ENCODE measurements at regions not wholly inside any gene's neighbourhood (a gene's known extent, or its start where the extent isn't known, plus 50 kb on each side); places are given as distances from the start of the nearest gene placed in this dataset.

DNA sequence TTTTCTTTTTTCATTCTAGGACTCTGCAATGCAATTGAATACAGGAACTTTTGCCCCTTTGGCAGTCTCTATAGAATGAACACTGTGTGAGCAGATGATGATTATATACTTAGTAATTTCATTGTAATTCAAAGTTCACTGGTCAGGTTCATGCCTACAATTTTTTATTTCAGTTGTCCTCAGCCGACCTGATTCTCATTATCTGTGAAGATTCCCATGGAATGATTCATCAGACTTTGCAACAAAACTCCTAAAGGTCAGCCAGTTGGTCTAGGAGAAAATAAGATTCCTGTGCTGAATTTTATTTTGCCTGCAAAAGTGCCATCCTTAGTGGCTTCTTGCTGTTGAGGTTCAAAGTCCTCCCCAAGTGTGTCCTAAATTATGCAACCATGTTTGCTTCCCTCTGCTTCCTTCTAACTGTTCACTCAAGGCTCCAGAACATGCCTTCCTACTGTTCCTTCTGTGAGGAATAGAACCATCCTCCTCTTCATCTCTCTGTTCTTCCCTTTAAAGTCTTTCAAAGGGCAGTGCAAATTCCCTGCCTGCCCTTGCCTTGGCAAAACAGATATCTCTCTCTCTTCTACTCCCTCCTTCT, 194.2 kb upstream of the CNR1 start:
- Histone ChIP-seq H3K4me3 (ENCODE audit: low read length in 2 of 2) (no peak overlapping the region), H3K23ac (ENCODE audit: low read depth, low read length, poor library complexity) (no peak overlapping the region), H3K9me3 (replicated peaks in 1 of 2; ENCODE audit: control insufficient read depth in 2 of 2, insufficient read depth in 1 of 2, low read depth in 1 of 2, low read length in 2 of 2) (no peaks in the 10 kb centered on the region), H2BK12ac (ENCODE audit: low read length) (no peak overlapping the region), H3K18ac (ENCODE audit: low read length) (no peak overlapping the region), H3K27ac (replicated peaks; ENCODE audit: low read length) (no peak overlapping the region), H3K9ac (ENCODE audit: low read depth, low read length, poor library complexity) (no peak overlapping the region), H3K14ac (ENCODE audit: low read length) (no peak overlapping the region), H2AK5ac (ENCODE audit: low read depth, low read length) (no peak overlapping the region), H3K36me3 (replicated peaks in 1 of 2; ENCODE audit: control insufficient read depth in 2 of 2, insufficient read depth in 2 of 2, low read length in 2 of 2) (no peaks in the 10 kb centered on the region), H3K79me1 (ENCODE audit: low read depth, low read length) (no peaks in the 10 kb centered on the region), H3K4me1 (ENCODE audit: control insufficient read depth in 2 of 2, insufficient read depth in 1 of 2, low read depth in 1 of 2, low read length in 2 of 2) (peaks cover 0 to 8% of the 10 kb centered on the region in 2 donors), H2BK120ac (ENCODE audit: low read depth, low read length) (no peak overlapping the region), H2AFZ (ENCODE audit: low read length) (no peak overlapping the region), H4K91ac (ENCODE audit: low read depth, low read length, poor library complexity) (no peak overlapping the region), H3K4me2 (ENCODE audit: insufficient read depth, low read length, poor library complexity, severe bottlenecking) (no peak overlapping the region), H2BK5ac (ENCODE audit: low read length) (no peak overlapping the region), H3K4ac (ENCODE audit: low read length) (no peak overlapping the region), H4K8ac (ENCODE audit: low read depth, low read length) (no peak overlapping the region), H3K27me3 (ENCODE audit: control insufficient read depth in 3 of 3, insufficient read depth in 3 of 3, low read depth in 1 of 3, low read length in 3 of 3) (no peaks in the 10 kb centered on the region), H2BK15ac (ENCODE audit: low read length) (no peak overlapping the region)
- DNase-seq (ENCODE audit: low spot score), result no peak
- WGBS, 2 donors (ENCODE audit: extremely low coverage in 2 of 2, insufficient read length in 2 of 2, insufficient replicate concordance in 1 of 2), result no CpG with 5 or more reads among the region's 1 CpG

DNA sequence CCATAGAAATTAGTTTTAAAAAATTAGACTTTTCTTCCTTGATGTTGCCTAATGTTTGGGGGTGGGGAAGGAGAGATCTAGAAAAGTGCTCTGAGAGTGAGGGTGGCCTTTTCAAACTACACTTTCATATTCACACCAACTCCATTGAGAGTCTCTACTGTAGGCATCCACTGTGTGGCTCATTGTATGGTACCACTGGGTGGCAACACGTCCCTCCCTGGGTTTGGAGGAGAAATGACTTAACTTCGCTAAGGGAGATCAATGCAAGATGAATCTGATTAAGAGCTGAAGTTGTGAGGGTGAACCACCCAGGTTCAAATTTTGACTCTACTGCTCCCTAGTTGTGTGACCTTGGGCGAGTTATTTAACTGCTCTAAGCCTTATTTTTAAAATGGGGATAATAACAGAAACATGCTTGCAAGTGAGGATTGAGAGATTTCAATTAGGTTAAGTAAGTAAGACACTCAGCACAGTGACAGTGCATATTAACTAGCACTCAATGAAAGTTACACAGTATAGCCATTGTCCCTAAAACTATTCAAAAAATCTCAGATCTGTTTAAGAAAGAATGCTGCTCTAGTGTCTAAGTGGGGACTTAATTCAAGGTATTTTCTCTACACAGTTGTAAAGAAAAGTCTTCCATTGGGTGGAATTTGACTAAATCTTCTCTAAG, 193.5 kb upstream of the CNR1 start:
- no peak for DNase-seq (ENCODE audit: low spot score)
- Histone ChIP-seq H2BK15ac (ENCODE audit: low read length) (no peak overlapping the region), H3K9me3 (replicated peaks in 1 of 2; ENCODE audit: control insufficient read depth in 2 of 2, insufficient read depth in 1 of 2, low read depth in 1 of 2, low read length in 2 of 2) (no peaks in the 10 kb centered on the region), H2BK120ac (ENCODE audit: low read depth, low read length) (no peak overlapping the region), H3K14ac (ENCODE audit: low read length) (no peak overlapping the region), H2AK5ac (ENCODE audit: low read depth, low read length) (no peak overlapping the region), H2BK5ac (ENCODE audit: low read length) (no peak overlapping the region), H3K4me1 (ENCODE audit: control insufficient read depth in 2 of 2, insufficient read depth in 1 of 2, low read depth in 1 of 2, low read length in 2 of 2) (peaks cover 0 to 8% of the 10 kb centered on the region in 2 donors), H3K4me3 (ENCODE audit: low read length in 2 of 2) (no peak overlapping the region), H3K18ac (ENCODE audit: low read length) (no peak overlapping the region), H3K79me1 (ENCODE audit: low read depth, low read length) (no peaks in the 10 kb centered on the region), H4K8ac (ENCODE audit: low read depth, low read length) (no peak overlapping the region), H3K27me3 (ENCODE audit: control insufficient read depth in 3 of 3, insufficient read depth in 3 of 3, low read depth in 1 of 3, low read length in 3 of 3) (no peaks in the 10 kb centered on the region), H2BK12ac (ENCODE audit: low read length) (no peak overlapping the region), H2AFZ (ENCODE audit: low read length) (no peak overlapping the region), H3K23ac (ENCODE audit: low read depth, low read length, poor library complexity) (no peak overlapping the region), H3K4me2 (ENCODE audit: insufficient read depth, low read length, poor library complexity, severe bottlenecking) (no peak overlapping the region), H3K27ac (replicated peaks; ENCODE audit: low read length) (no peak overlapping the region), H3K9ac (ENCODE audit: low read depth, low read length, poor library complexity) (no peak overlapping the region), H3K4ac (ENCODE audit: low read length) (no peak overlapping the region), H4K91ac (ENCODE audit: low read depth, low read length, poor library complexity) (no peak overlapping the region), H3K36me3 (replicated peaks in 1 of 2; ENCODE audit: control insufficient read depth in 2 of 2, insufficient read depth in 2 of 2, low read length in 2 of 2) (no peaks in the 10 kb centered on the region)
- WGBS, 2 donors (ENCODE audit: extremely low coverage in 2 of 2, insufficient read length in 2 of 2, insufficient replicate concordance in 1 of 2), result no CpG with 5 or more reads among the region's 3 CpGs

DNA sequence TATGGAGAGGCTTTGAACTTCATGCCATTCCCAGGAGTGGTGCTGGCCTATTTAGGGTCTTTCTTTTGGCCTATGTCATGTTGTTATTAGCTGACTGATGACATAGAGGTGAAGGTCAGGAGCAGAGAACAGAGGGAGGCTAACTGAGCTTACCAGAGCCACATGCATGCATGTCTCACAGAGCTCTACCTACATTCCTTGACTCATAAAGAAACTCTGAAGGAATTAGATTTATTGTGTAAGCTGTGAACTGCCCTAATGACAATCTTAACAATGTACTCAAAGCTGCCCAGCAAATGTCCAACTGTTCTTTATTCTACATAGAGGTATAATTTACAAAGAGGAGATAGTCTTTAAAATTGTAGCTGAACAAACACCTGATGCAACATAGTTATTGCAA, 192.7 kb upstream of the CNR1 start:
- H3K36me3 ChIP-seq (replicated peaks in 1 of 2; ENCODE audit: control insufficient read depth in 2 of 2, insufficient read depth in 2 of 2, low read length in 2 of 2), result no peaks in the 10 kb centered on the region
- no peak overlapping the region for H2AFZ ChIP-seq (ENCODE audit: low read length)
- H3K9ac ChIP-seq (ENCODE audit: low read depth, low read length, poor library complexity), result no peak overlapping the region
- H3K4me3 ChIP-seq (ENCODE audit: low read length in 2 of 2), result no peak overlapping the region
- no peak overlapping the region for H4K8ac ChIP-seq (ENCODE audit: low read depth, low read length)
- no peak overlapping the region for H4K91ac ChIP-seq (ENCODE audit: low read depth, low read length, poor library complexity)
- H2BK5ac ChIP-seq (ENCODE audit: low read length), result no peak overlapping the region
- no peaks in the 10 kb centered on the region for H3K9me3 ChIP-seq (replicated peaks in 1 of 2; ENCODE audit: control insufficient read depth in 2 of 2, insufficient read depth in 1 of 2, low read depth in 1 of 2, low read length in 2 of 2)
- H2AK5ac ChIP-seq (ENCODE audit: low read depth, low read length), result no peak overlapping the region
- H3K27me3 ChIP-seq (ENCODE audit: control insufficient read depth in 3 of 3, insufficient read depth in 3 of 3, low read depth in 1 of 3, low read length in 3 of 3), result no peaks in the 10 kb centered on the region
- no peak overlapping the region for H2BK15ac ChIP-seq (ENCODE audit: low read length)
- H2BK120ac ChIP-seq (ENCODE audit: low read depth, low read length), result no peak overlapping the region
- no peaks in the 10 kb centered on the region for H3K79me1 ChIP-seq (ENCODE audit: low read depth, low read length)
- H3K18ac ChIP-seq (ENCODE audit: low read length), result no peak overlapping the region
- H3K4me2 ChIP-seq (ENCODE audit: insufficient read depth, low read length, poor library complexity, severe bottlenecking), result no peak overlapping the region
- DNase-seq (ENCODE audit: low spot score), result no peak
- H2BK12ac ChIP-seq (ENCODE audit: low read length), result no peak overlapping the region
- no peak overlapping the region for H3K14ac ChIP-seq (ENCODE audit: low read length)
- no peak overlapping the region for H3K4ac ChIP-seq (ENCODE audit: low read length)
- no peak overlapping the region for H3K27ac ChIP-seq (replicated peaks; ENCODE audit: low read length)
- no peak overlapping the region for H3K23ac ChIP-seq (ENCODE audit: low read depth, low read length, poor library complexity)
- peaks cover 0 to 8% of the 10 kb centered on the region in 2 donors for H3K4me1 ChIP-seq (ENCODE audit: control insufficient read depth in 2 of 2, insufficient read depth in 1 of 2, low read depth in 1 of 2, low read length in 2 of 2)

DNA sequence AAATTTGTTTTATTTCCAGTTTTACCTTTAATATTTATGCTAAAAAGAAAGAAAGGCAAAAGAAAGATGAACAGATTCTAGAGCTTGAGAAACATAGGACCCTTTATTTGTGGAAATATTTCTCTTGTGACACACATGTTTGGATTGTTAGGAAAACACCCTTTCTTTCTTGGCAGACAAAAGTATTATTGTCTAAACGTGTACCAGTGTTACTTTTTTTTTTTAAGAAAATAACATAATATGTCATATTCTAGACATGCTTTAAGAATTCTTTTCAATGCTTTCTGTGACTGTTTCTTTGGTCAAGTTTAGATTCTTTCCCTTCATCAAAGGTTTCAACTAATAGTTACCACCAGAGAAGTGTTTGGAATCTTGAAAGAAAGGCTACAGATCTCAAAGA, 183.4 kb upstream of the CNR1 start:
- Histone ChIP-seq H3K4me1 (ENCODE audit: control insufficient read depth in 2 of 2, insufficient read depth in 1 of 2, low read depth in 1 of 2, low read length in 2 of 2) (no peaks in the 10 kb centered on the region), H3K23ac (ENCODE audit: low read depth, low read length, poor library complexity) (no peak overlapping the region), H3K4me3 (ENCODE audit: low read length in 2 of 2) (no peak overlapping the region), H2BK120ac (ENCODE audit: low read depth, low read length) (no peak overlapping the region), H2BK15ac (ENCODE audit: low read length) (no peak overlapping the region), H3K36me3 (replicated peaks in 1 of 2; ENCODE audit: control insufficient read depth in 2 of 2, insufficient read depth in 2 of 2, low read length in 2 of 2) (no peaks in the 10 kb centered on the region), H3K9ac (ENCODE audit: low read depth, low read length, poor library complexity) (no peak overlapping the region), H2AK5ac (ENCODE audit: low read depth, low read length) (no peak overlapping the region), H3K4ac (ENCODE audit: low read length) (no peak overlapping the region), H3K27me3 (ENCODE audit: control insufficient read depth in 3 of 3, insufficient read depth in 3 of 3, low read depth in 1 of 3, low read length in 3 of 3) (no peaks in the 10 kb centered on the region), H4K91ac (ENCODE audit: low read depth, low read length, poor library complexity) (no peak overlapping the region), H3K4me2 (ENCODE audit: insufficient read depth, low read length, poor library complexity, severe bottlenecking) (no peak overlapping the region), H3K18ac (ENCODE audit: low read length) (no peak overlapping the region), H3K14ac (ENCODE audit: low read length) (no peak overlapping the region), H3K79me1 (ENCODE audit: low read depth, low read length) (no peaks in the 10 kb centered on the region), H3K9me3 (replicated peaks in 1 of 2; ENCODE audit: control insufficient read depth in 2 of 2, insufficient read depth in 1 of 2, low read depth in 1 of 2, low read length in 2 of 2) (no peaks in the 10 kb centered on the region), H2BK12ac (ENCODE audit: low read length) (no peak overlapping the region), H2BK5ac (ENCODE audit: low read length) (no peak overlapping the region), H4K8ac (ENCODE audit: low read depth, low read length) (no peak overlapping the region), H3K27ac (replicated peaks; ENCODE audit: low read length) (no peak overlapping the region), H2AFZ (ENCODE audit: low read length) (no peak overlapping the region)
- no peak for DNase-seq (ENCODE audit: low spot score)
- WGBS, 2 donors (ENCODE audit: extremely low coverage in 2 of 2, insufficient read length in 2 of 2, insufficient replicate concordance in 1 of 2), result no CpG with 5 or more reads among the region's 1 CpG
